ENCODE measurements at regions not wholly inside any gene's neighbourhood (a gene's known extent, or its start where the extent isn't known, plus 50 kb on each side); places are given as distances from the start of the nearest gene placed in this dataset.

DNA sequence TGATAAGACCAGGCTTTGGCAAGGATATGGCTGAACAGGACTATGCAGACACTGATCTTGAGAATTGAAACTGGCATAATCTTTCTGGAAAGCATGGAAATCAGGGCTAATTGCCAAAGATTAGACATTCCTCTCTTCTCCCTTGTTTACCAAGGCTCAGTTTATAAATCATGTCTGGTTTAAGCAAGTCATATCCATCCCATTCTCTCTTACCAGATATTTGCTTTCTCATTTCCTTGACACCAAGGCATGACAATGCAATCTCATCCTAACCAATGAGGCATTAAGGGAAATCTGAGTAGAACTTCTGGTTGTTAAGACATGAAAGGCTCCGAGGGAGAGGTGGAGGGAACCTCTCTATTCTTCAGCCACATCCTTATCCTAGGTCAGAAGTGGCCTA lies 110.3 kb upstream of the CEP85L start:
- H3K9me3 Mint-ChIP-seq, result peaks cover 0 to 1% (median 0%) of the 10 kb centered on the region in 11 donors
- Histone ChIP-seq H3K9me3 (ENCODE audit: control insufficient read depth in 2 of 3, low read length in 3 of 3) (no peaks in the 10 kb centered on the region), H3K27me3 (ENCODE audit: control insufficient read depth in 2 of 2, insufficient read depth in 2 of 2, low read length in 2 of 2) (no peaks in the 10 kb centered on the region), H3K4me3 (ENCODE audit: low read length) (no peak overlapping the region), H3K4me1 (ENCODE audit: control insufficient read depth in 2 of 2, insufficient read depth in 2 of 2, low read length in 2 of 2) (no peaks in the 10 kb centered on the region), H3K27ac (ENCODE audit: low read depth, low read length) (no peak overlapping the region), H3K36me3 (ENCODE audit: control insufficient read depth in 2 of 3, insufficient read depth in 3 of 3, low read length in 3 of 3) (no peaks in the 10 kb centered on the region)
- intact Hi-C loops (cut with micrococcal nuclease), result no loop called here
- peak overlapping the region in 1 of 9 donors; percentile 46 for H3K27ac Mint-ChIP-seq
- peak; percentile 57 for ATAC-seq
- H3K36me3 Mint-ChIP-seq, result peaks cover 0 to 6% (median 0%) of the 10 kb centered on the region in 5 donors
- peaks cover 0 to 13% (median 0%) of the 10 kb centered on the region in 5 donors for H3K27me3 Mint-ChIP-seq
- CTCF ChIA-PET, result no interaction called here
- H3K4me3 Mint-ChIP-seq, result no peak overlapping the region
- no peak for DNase-seq
- POLR2A ChIA-PET, result interaction anchor here (0.5 kb wide), 1 partner anchor 141 kb away, joined by 7 read pairs; no protein-coding TSS in a partner anchor
- peaks cover 7 to 17% (median 13%) of the 10 kb centered on the region in 7 donors for H3K4me1 Mint-ChIP-seq

DNA sequence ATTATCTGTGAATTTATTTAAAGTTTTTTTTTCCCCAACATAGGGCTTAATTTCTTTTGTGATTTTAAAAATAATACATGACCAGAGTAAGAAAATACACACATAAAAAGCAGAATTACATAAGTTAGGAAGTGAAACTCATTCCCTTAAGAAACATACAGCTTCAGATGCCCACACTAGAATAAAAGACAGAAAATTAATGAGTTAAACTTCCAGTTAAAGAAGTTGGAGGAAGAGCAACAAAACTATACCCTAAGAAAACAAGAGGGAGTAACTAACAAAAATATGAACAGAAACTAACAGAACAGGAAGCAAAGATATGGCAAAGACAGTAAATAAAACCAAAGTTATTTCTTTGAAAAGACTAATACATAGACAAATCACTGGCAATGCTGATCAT lies 107.6 kb upstream of the CEP85L start:
- Histone ChIP-seq H3K9me3 (ENCODE audit: control insufficient read depth in 2 of 3, low read length in 3 of 3) (no peaks in the 10 kb centered on the region), H3K27ac (ENCODE audit: low read depth, low read length) (no peak overlapping the region), H3K4me1 (ENCODE audit: control insufficient read depth in 2 of 2, insufficient read depth in 2 of 2, low read length in 2 of 2) (peaks cover 0 to 8% of the 10 kb centered on the region in 2 donors), H3K4me3 (ENCODE audit: low read length) (no peak overlapping the region), H3K27me3 (ENCODE audit: control insufficient read depth in 2 of 2, insufficient read depth in 2 of 2, low read length in 2 of 2) (no peaks in the 10 kb centered on the region), H3K36me3 (ENCODE audit: control insufficient read depth in 2 of 3, insufficient read depth in 3 of 3, low read length in 3 of 3) (no peaks in the 10 kb centered on the region)
- no peak for ATAC-seq
- Mint-ChIP-seq H3K9me3 (no peaks in the 10 kb centered on the region), H3K36me3 (peaks cover 0 to 4% (median 0%) of the 10 kb centered on the region in 5 donors), H3K4me1 (peaks cover 13 to 28% (median 22%) of the 10 kb centered on the region in 7 donors), H3K27me3 (peaks cover 0 to 13% (median 0%) of the 10 kb centered on the region in 5 donors), H3K27ac (no peak overlapping the region), H3K4me3 (no peak overlapping the region)
- POLR2A ChIA-PET, result no interaction called here
- DNase-seq, result no peak
- intact Hi-C loops (cut with micrococcal nuclease), result no loop called here
- CTCF ChIA-PET, result no interaction called here

DNA sequence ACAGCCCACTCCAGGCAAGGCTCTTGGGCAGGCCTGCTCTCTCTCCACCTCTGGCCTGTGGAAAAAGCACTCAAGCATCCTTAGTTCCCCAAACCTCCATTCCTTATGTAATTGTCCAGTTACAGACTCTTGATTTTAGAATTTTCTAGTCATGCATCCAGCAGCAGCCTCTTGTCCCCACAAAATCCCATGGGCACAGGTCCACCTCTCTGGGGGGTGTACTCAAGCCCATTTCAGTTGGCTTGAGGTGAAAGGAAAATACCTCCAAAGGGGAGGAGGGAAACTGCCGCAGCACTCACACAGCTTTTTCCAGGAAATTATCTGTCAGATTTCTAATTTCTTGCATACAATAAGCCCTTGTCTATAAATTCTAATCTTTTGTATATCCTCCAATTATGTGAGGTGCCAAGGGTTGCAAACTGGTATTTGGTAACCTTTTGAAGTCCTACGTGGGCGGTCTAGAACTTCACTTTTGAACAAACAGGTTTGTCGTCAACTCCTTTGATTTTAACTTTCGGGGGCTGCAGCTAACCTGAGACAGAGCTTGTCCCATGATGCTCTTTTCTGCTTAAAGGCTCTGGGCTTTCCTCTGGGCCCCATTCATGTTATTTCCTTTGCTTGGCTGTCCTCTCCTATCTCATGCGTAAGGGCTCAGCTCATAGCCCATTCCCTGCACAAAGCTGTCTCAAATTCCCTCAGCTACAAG lies 104.7 kb upstream of the CEP85L start:
- Mint-ChIP-seq H3K4me3 (peak overlapping the region in 3 of 10 donors; percentile 5 to 49 (median 29)), H3K4me1 (peaks cover 14 to 28% (median 22%) of the 10 kb centered on the region in 7 donors), H3K27ac (peak overlapping the region in 6 of 9 donors; percentile 7 to 71 (median 40)), H3K9me3 (peaks cover 0 to 3% (median 0%) of the 10 kb centered on the region in 11 donors), H3K36me3 (peaks cover 0 to 7% (median 0%) of the 10 kb centered on the region in 5 donors), H3K27me3 (peaks cover 0 to 13% (median 0%) of the 10 kb centered on the region in 5 donors)
- H3K27me3 ChIP-seq (ENCODE audit: control insufficient read depth in 2 of 2, insufficient read depth in 2 of 2, low read length in 2 of 2), result no peaks in the 10 kb centered on the region
- peaks cover 0 to 8% of the 10 kb centered on the region in 2 donors for H3K4me1 ChIP-seq (ENCODE audit: control insufficient read depth in 2 of 2, insufficient read depth in 2 of 2, low read length in 2 of 2)
- ATAC-seq (peak; percentile 27), DNase-seq (peak in 1 of 9 donors; percentile 11)
- no peak overlapping the region for H3K27ac ChIP-seq (ENCODE audit: low read depth, low read length)
- ChIA-PET POLR2A (interaction anchor here (0.6 to 1.8 kb wide), 4 partner anchors 10 to 117 kb away, joined by 3 to 4 read pairs (median 4); no protein-coding TSS in a partner anchor), CTCF (no interaction called here)
- no peaks in the 10 kb centered on the region for H3K36me3 ChIP-seq (ENCODE audit: control insufficient read depth in 2 of 3, insufficient read depth in 3 of 3, low read length in 3 of 3)
- no peak overlapping the region for H3K4me3 ChIP-seq (ENCODE audit: low read length)
- H3K9me3 ChIP-seq (ENCODE audit: control insufficient read depth in 2 of 3, low read length in 3 of 3), result no peaks in the 10 kb centered on the region
- intact Hi-C loops (cut with micrococcal nuclease), result no loop called here

DNA sequence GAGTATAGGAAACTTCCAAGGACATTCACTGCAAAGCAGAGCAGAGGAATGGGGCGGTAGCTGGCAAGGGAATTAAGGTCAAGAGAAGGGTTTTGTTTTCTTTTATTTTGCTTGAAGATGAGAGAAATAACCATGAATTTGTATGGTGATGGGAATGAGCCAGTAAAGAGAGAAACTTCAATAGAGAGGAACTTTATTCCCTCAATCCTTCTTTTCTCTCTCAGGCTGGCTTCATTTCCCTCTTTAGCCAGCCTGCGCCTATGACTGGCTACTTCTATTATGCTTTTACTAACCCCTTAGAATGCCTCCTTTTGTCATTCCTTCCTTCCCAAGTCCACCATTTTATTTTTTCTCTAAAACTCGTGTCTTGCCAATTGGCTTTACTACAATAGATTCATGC lies 101.4 kb upstream of the CEP85L start:
- H3K27ac ChIP-seq (ENCODE audit: low read depth, low read length), result no peak overlapping the region
- ATAC-seq (no peak), DNase-seq (no peak)
- no peak overlapping the region for H3K4me3 ChIP-seq (ENCODE audit: low read length)
- no peak overlapping the region for H3K27ac Mint-ChIP-seq
- H3K36me3 Mint-ChIP-seq, result peaks cover 0 to 5% (median 0%) of the 10 kb centered on the region in 5 donors
- H3K27me3 ChIP-seq (ENCODE audit: control insufficient read depth in 2 of 2, insufficient read depth in 2 of 2, low read length in 2 of 2), result no peaks in the 10 kb centered on the region
- no peak overlapping the region for H3K4me3 Mint-ChIP-seq
- POLR2A ChIA-PET, result no interaction called here
- intact Hi-C loops (cut with micrococcal nuclease), result no loop called here
- peaks cover 0 to 3% (median 0%) of the 10 kb centered on the region in 11 donors for H3K9me3 Mint-ChIP-seq
- H3K36me3 ChIP-seq (ENCODE audit: control insufficient read depth in 2 of 3, insufficient read depth in 3 of 3, low read length in 3 of 3), result no peaks in the 10 kb centered on the region
- peaks cover 0 to 5% (median 0%) of the 10 kb centered on the region in 5 donors for H3K27me3 Mint-ChIP-seq
- peaks cover 0 to 14% of the 10 kb centered on the region in 2 donors for H3K4me1 ChIP-seq (ENCODE audit: control insufficient read depth in 2 of 2, insufficient read depth in 2 of 2, low read length in 2 of 2)
- CTCF ChIA-PET, result no interaction called here
- H3K4me1 Mint-ChIP-seq, result peaks cover 17 to 38% (median 24%) of the 10 kb centered on the region in 7 donors
- no peaks in the 10 kb centered on the region for H3K9me3 ChIP-seq (ENCODE audit: control insufficient read depth in 2 of 3, low read length in 3 of 3)

DNA sequence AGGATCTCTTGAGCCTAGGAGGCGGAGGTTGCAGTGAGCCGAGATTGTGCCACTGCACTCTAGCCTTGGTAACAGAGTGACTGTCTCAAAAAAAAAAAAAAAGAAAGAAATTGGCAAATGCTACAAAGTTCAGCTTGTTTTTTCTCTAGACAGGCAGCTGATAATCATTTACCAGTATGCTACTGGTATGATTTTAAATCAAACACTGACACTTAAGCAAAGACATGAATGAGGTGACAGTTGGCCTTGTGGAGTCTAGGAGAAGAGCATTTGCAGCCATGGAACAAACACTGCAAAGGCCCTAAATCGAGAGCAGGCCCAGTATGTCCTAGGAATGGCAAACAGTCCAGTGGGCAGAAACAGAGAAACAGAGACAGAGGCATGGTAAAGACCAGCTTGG lies 99.7 kb upstream of the CEP85L start:
- ChIA-PET CTCF (no interaction called here), POLR2A (interaction anchor here (0.8 kb wide), 1 partner anchor 87 kb away, joined by 5 read pairs; no protein-coding TSS in a partner anchor)
- peaks cover 0 to 3% (median 0%) of the 10 kb centered on the region in 5 donors for H3K36me3 Mint-ChIP-seq
- no peaks in the 10 kb centered on the region for H3K9me3 ChIP-seq (ENCODE audit: control insufficient read depth in 2 of 3, low read length in 3 of 3)
- peaks cover 0 to 3% (median 0%) of the 10 kb centered on the region in 5 donors for H3K27me3 Mint-ChIP-seq
- peaks cover 14 to 42% (median 25%) of the 10 kb centered on the region in 7 donors for H3K4me1 Mint-ChIP-seq
- peaks cover 0 to 3% (median 0%) of the 10 kb centered on the region in 11 donors for H3K9me3 Mint-ChIP-seq
- H3K27ac Mint-ChIP-seq, result no peak overlapping the region
- no peaks in the 10 kb centered on the region for H3K27me3 ChIP-seq (ENCODE audit: control insufficient read depth in 2 of 2, insufficient read depth in 2 of 2, low read length in 2 of 2)
- ATAC-seq (no peak), DNase-seq (no peak)
- peaks cover 0 to 17% of the 10 kb centered on the region in 2 donors for H3K4me1 ChIP-seq (ENCODE audit: control insufficient read depth in 2 of 2, insufficient read depth in 2 of 2, low read length in 2 of 2)
- no peak overlapping the region for H3K4me3 Mint-ChIP-seq
- no peak overlapping the region for H3K4me3 ChIP-seq (ENCODE audit: low read length)
- no peaks in the 10 kb centered on the region for H3K36me3 ChIP-seq (ENCODE audit: control insufficient read depth in 2 of 3, insufficient read depth in 3 of 3, low read length in 3 of 3)
- no peak overlapping the region for H3K27ac ChIP-seq (ENCODE audit: low read depth, low read length)
- intact Hi-C loops (cut with micrococcal nuclease), result no loop called here

DNA sequence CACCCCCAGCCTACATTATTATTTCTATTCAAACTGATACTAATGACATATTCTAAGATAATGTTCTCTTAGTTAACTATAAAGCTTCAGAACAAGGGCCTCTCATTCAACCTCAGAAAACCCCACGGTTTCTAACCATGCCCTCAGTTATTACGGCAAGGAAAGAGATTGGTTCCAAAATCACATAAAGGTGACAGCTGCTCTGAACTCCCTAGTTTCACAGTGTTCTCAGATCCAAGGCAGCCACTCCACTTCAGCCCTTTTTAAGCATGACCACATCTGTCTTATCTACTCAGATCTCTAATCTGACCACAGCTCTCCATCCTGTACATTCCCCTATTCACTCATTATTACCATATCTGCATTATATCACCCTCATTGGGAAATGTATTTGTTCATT lies 98.8 kb upstream of the CEP85L start:
- no peak overlapping the region for H3K4me3 ChIP-seq (ENCODE audit: low read length)
- ChIA-PET POLR2A (no interaction called here), CTCF (no interaction called here)
- ATAC-seq (no peak), DNase-seq (no peak)
- peaks cover 0 to 3% (median 0%) of the 10 kb centered on the region in 11 donors for H3K9me3 Mint-ChIP-seq
- peaks cover 0 to 3% (median 0%) of the 10 kb centered on the region in 5 donors for H3K36me3 Mint-ChIP-seq
- no peak overlapping the region for H3K27ac ChIP-seq (ENCODE audit: low read depth, low read length)
- H3K27me3 ChIP-seq (ENCODE audit: control insufficient read depth in 2 of 2, insufficient read depth in 2 of 2, low read length in 2 of 2), result no peaks in the 10 kb centered on the region
- intact Hi-C loops (cut with micrococcal nuclease), result no loop called here
- no peaks in the 10 kb centered on the region for H3K36me3 ChIP-seq (ENCODE audit: control insufficient read depth in 2 of 3, insufficient read depth in 3 of 3, low read length in 3 of 3)
- H3K4me3 Mint-ChIP-seq, result no peak overlapping the region
- H3K4me1 ChIP-seq (ENCODE audit: control insufficient read depth in 2 of 2, insufficient read depth in 2 of 2, low read length in 2 of 2), result peaks cover 0 to 11% of the 10 kb centered on the region in 2 donors
- no peaks in the 10 kb centered on the region for H3K9me3 ChIP-seq (ENCODE audit: control insufficient read depth in 2 of 3, low read length in 3 of 3)
- H3K4me1 Mint-ChIP-seq, result peaks cover 12 to 45% (median 22%) of the 10 kb centered on the region in 7 donors
- H3K27me3 Mint-ChIP-seq, result peaks cover 0 to 2% (median 0%) of the 10 kb centered on the region in 5 donors
- H3K27ac Mint-ChIP-seq, result peak overlapping the region in 1 of 9 donors; percentile 1

Measured in naive thymus-derived CD4-positive, alpha-beta T cell (primary cell).